Mesenchymal stem cell (in vitro differentiated cells and primary cell): ENCODE measurements at regions not wholly inside any gene's neighbourhood (a gene's known extent, or its start where the extent isn't known, plus 50 kb on each side); places are given as distances from the start of the nearest gene placed in this dataset.

Experiments used
- DNase-seq: peaks from one replicate; pipeline ENCODE4 v3.0.0-alpha.2; 2013
- H2AFZ ChIP-seq: one replicate; pipeline ENCODE4 v1.6.1; 2013; ENCODE audit warnings: low read depth, mild to moderate bottlenecking, control low read depth, inconsistent platforms, low read length, moderate library complexity
- H2AK5ac ChIP-seq: 2 replicates; pipeline ENCODE4 v1.6.1; 2013; ENCODE audit warnings: low read length, moderate library complexity, mild to moderate bottlenecking, inconsistent platforms; ENCODE audit not compliant: severe bottlenecking
- H2BK120ac ChIP-seq: one replicate; pipeline ENCODE4 v1.6.1; 2013; ENCODE audit warnings: low read depth, mild to moderate bottlenecking, inconsistent platforms, low read length, moderate library complexity
- H2BK12ac ChIP-seq, 2 experiments: one replicate each; pipeline ENCODE4 v1.6.1; 2013; ENCODE audit warnings: inconsistent platforms in 2 of 2, low read length in 2 of 2, mild to moderate bottlenecking in 2 of 2, moderate library complexity in 2 of 2, control low read depth in 1 of 2
- H2BK15ac ChIP-seq: one replicate; pipeline ENCODE4 v1.6.1; 2013; ENCODE audit warnings: mild to moderate bottlenecking, low read depth, inconsistent platforms; ENCODE audit not compliant: poor library complexity, severe bottlenecking
- H2BK5ac ChIP-seq: 2 replicates; pipeline ENCODE4 v1.6.1; 2013; ENCODE audit warnings: low read depth, mild to moderate bottlenecking, low read length, control low read depth, inconsistent platforms; ENCODE audit not compliant: poor library complexity, severe bottlenecking
- H3K14ac ChIP-seq, 2 experiments: one replicate each; pipeline ENCODE4 v1.6.1; 2013; ENCODE audit warnings: inconsistent platforms in 2 of 2, low read length in 2 of 2, control low read depth in 1 of 2, mild to moderate bottlenecking in 1 of 2, moderate library complexity in 1 of 2
- H3K18ac ChIP-seq, 2 experiments: one replicate each; pipeline ENCODE4 v1.6.1; 2013; ENCODE audit warnings: inconsistent platforms in 2 of 2, low read length in 2 of 2, control low read depth in 1 of 2, low read depth in 1 of 2, mild to moderate bottlenecking in 1 of 2
- H3K23ac ChIP-seq, 2 experiments: one replicate each; pipeline ENCODE4 v1.6.1; 2013; ENCODE audit warnings: inconsistent platforms in 2 of 2, low read length in 2 of 2, mild to moderate bottlenecking in 2 of 2, moderate library complexity in 2 of 2, control low read depth in 1 of 2
- H3K27ac ChIP-seq: 2 replicates; pipeline ENCODE4 v1.5.1; 2013; ENCODE audit warnings: mild to moderate bottlenecking, moderate library complexity, low read length, control low read depth, inconsistent platforms; ENCODE audit not compliant: poor library complexity, severe bottlenecking
- H3K27me3 ChIP-seq, 2 experiments: 2 replicates each; pipeline versions ENCODE4 v1.6.1 to v1.7.0; 2013; ENCODE audit warnings: low read length in 2 of 2, mild to moderate bottlenecking in 2 of 2, moderate library complexity in 2 of 2, control low read depth in 1 of 2, inconsistent platforms in 1 of 2; ENCODE audit not compliant: control insufficient read depth in 1 of 2, insufficient read depth in 1 of 2
- H3K36me3 ChIP-seq, 2 experiments: 2 replicates each; pipeline versions ENCODE4 v1.6.1 to v1.7.0; 2013; ENCODE audit warnings: low read length in 2 of 2, control low read depth in 1 of 2, inconsistent platforms in 1 of 2, low read depth in 1 of 2, mild to moderate bottlenecking in 1 of 2; ENCODE audit not compliant: insufficient read depth in 2 of 2, control insufficient read depth in 1 of 2
- H3K4ac ChIP-seq, 2 experiments: one replicate each; pipeline ENCODE4 v1.6.1; 2013; ENCODE audit warnings: inconsistent platforms in 2 of 2, low read length in 2 of 2, mild to moderate bottlenecking in 2 of 2, moderate library complexity in 2 of 2, control low read depth in 1 of 2, low read depth in 1 of 2
- H3K4me1 ChIP-seq: 2 replicates; pipeline ENCODE4 v1.6.1; 2013; ENCODE audit warnings: low read depth, low read length, control low read depth; ENCODE audit not compliant: control insufficient read depth, insufficient read depth
- H3K4me2 ChIP-seq: 2 replicates; pipeline ENCODE4 v1.6.1; 2013; ENCODE audit warnings: low read length, mild to moderate bottlenecking, inconsistent platforms; ENCODE audit not compliant: poor library complexity, severe bottlenecking
- H3K4me3 ChIP-seq, 2 experiments: 2 replicates each; pipeline versions ENCODE4 v1.5.1 to v1.7.0; 2013; ENCODE audit warnings: low read length in 2 of 2, mild to moderate bottlenecking in 2 of 2, control low read depth in 1 of 2, low read depth in 1 of 2; ENCODE audit not compliant: insufficient read depth in 1 of 2
- H3K79me1 ChIP-seq: replicated peaks from 2 replicates; pipeline ENCODE4 v1.6.1; 2013; ENCODE audit warnings: mild to moderate bottlenecking, control low read depth, low read length, inconsistent platforms; ENCODE audit not compliant: poor library complexity, severe bottlenecking
- H3K9ac ChIP-seq: 2 replicates; pipeline ENCODE4 v1.7.0; 2013; ENCODE audit warnings: mild to moderate bottlenecking, low read length, moderate library complexity
- H3K9me3 ChIP-seq: 2 replicates; pipeline ENCODE4 v1.7.0; 2013; ENCODE audit warnings: mild to moderate bottlenecking, low read length; ENCODE audit not compliant: control insufficient read depth
- H4K8ac ChIP-seq: one replicate; pipeline ENCODE4 v1.6.1; 2013; ENCODE audit warnings: inconsistent platforms, mild to moderate bottlenecking, low read length, moderate library complexity
- H4K91ac ChIP-seq: one replicate; pipeline ENCODE4 v1.6.1; 2013; ENCODE audit warnings: mild to moderate bottlenecking, low read length, inconsistent platforms
- WGBS: methylation state at CpG from one replicate; pipeline ENCODE4 v1.1.7; 2013; ENCODE audit warnings: mixed read lengths; 5-methylcytosine and 5-hydroxymethylcytosine counted together

- H2BK15ac ChIP-seq = no peak overlapping the region
- no peaks in the 10 kb centered on the region for H3K9me3 ChIP-seq
- H2AFZ ChIP-seq = no peak overlapping the region
- no peak overlapping the region for H3K14ac ChIP-seq
- H3K9ac ChIP-seq = no peak overlapping the region
- no peak for DNase-seq
- H2BK5ac ChIP-seq = no peak overlapping the region
- H4K8ac ChIP-seq = no peak overlapping the region
- H3K27ac ChIP-seq = no peak overlapping the region
- no peak overlapping the region for H3K4me3 ChIP-seq
- H3K27me3 ChIP-seq = no peaks in the 10 kb centered on the region
- no peak overlapping the region for H2BK120ac ChIP-seq
- H3K4me1 ChIP-seq = peaks cover 4% of the 10 kb centered on the region
- no peak overlapping the region for H4K91ac ChIP-seq
- no peak overlapping the region for H3K4me2 ChIP-seq
- H3K4ac ChIP-seq = no peak overlapping the region
- H3K79me1 ChIP-seq = no peaks in the 10 kb centered on the region
- no peak overlapping the region for H2AK5ac ChIP-seq
- H3K23ac ChIP-seq = no peak overlapping the region
- no peak overlapping the region for H3K18ac ChIP-seq
- WGBS = 74% methylated on average over 2 of the region's 2 CpGs
- H3K36me3 ChIP-seq = no peaks in the 10 kb centered on the region
- no peak overlapping the region for H2BK12ac ChIP-seq
Observed at GRCh38 chr3:43817825-43818224, 127.1 kb downstream of the ABHD5 start.

GRCh38 chr3:43818229-43818628 is 127.5 kb downstream of the ABHD5 start:
- Histone ChIP-seq H3K79me1 (no peaks in the 10 kb centered on the region), H2AFZ (no peak overlapping the region), H3K18ac (no peak overlapping the region), H3K4me3 (no peak overlapping the region), H2BK15ac (no peak overlapping the region), H3K4me2 (no peak overlapping the region), H3K14ac (no peak overlapping the region), H3K27ac (no peak overlapping the region), H2BK12ac (no peak overlapping the region), H3K36me3 (no peaks in the 10 kb centered on the region), H4K8ac (no peak overlapping the region), H3K4me1 (peaks cover 4% of the 10 kb centered on the region), H3K4ac (no peak overlapping the region), H3K27me3 (no peaks in the 10 kb centered on the region), H2BK5ac (no peak overlapping the region), H3K23ac (no peak overlapping the region), H2AK5ac (no peak overlapping the region), H3K9me3 (no peaks in the 10 kb centered on the region), H4K91ac (no peak overlapping the region), H2BK120ac (no peak overlapping the region), H3K9ac (no peak overlapping the region)
- no peak for DNase-seq

- Histone ChIP-seq H3K4me2 (no peak overlapping the region), H4K8ac (no peak overlapping the region), H3K4me3 (no peak overlapping the region), H3K9ac (no peak overlapping the region), H3K36me3 (no peaks in the 10 kb centered on the region), H3K4me1 (no peaks in the 10 kb centered on the region), H3K9me3 (peaks cover 24% of the 10 kb centered on the region), H3K4ac (no peak overlapping the region), H3K18ac (no peak overlapping the region), H4K91ac (no peak overlapping the region), H3K14ac (no peak overlapping the region), H2BK5ac (no peak overlapping the region), H2AFZ (no peak overlapping the region), H3K27me3 (no peaks in the 10 kb centered on the region), H2AK5ac (no peak overlapping the region), H3K79me1 (no peaks in the 10 kb centered on the region), H2BK120ac (no peak overlapping the region), H3K27ac (no peak overlapping the region), H2BK12ac (no peak overlapping the region), H3K23ac (no peak overlapping the region), H2BK15ac (no peak overlapping the region)
- DNase-seq = no peak
- WGBS = 43% methylated on average over 1 of the region's 2 CpGs
Observed at GRCh38 chr3:43838009-43838758, 147.4 kb downstream of the ABHD5 start.

- no peak overlapping the region for H3K27ac ChIP-seq
- no peak overlapping the region for H2BK15ac ChIP-seq
- no peak overlapping the region for H3K23ac ChIP-seq
- H3K27me3 ChIP-seq = no peaks in the 10 kb centered on the region
- H3K36me3 ChIP-seq = no peaks in the 10 kb centered on the region
- H3K18ac ChIP-seq = no peak overlapping the region
- H2BK5ac ChIP-seq = no peak overlapping the region
- H3K4me1 ChIP-seq = no peaks in the 10 kb centered on the region
- no peaks in the 10 kb centered on the region for H3K79me1 ChIP-seq
- H3K9ac ChIP-seq = no peak overlapping the region
- no peak overlapping the region for H3K4me2 ChIP-seq
- H4K91ac ChIP-seq = no peak overlapping the region
- no peak overlapping the region for H2BK12ac ChIP-seq
- H4K8ac ChIP-seq = no peak overlapping the region
- WGBS = no CpG with 5 or more reads among the region's 1 CpG
- H3K14ac ChIP-seq = no peak overlapping the region
- H3K4me3 ChIP-seq = no peak overlapping the region
- no peak overlapping the region for H2BK120ac ChIP-seq
- no peak overlapping the region for H3K4ac ChIP-seq
- no peak overlapping the region for H2AK5ac ChIP-seq
- no peak overlapping the region for H2AFZ ChIP-seq
- DNase-seq = no peak
- H3K9me3 ChIP-seq = peaks cover 24% of the 10 kb centered on the region
Observed at GRCh38 chr3:43838877-43839276, 148.1 kb downstream of the ABHD5 start.
